ENCODE measurements at regions not wholly inside any gene's neighbourhood (a gene's known extent, or its start where the extent isn't known, plus 50 kb on each side); places are given as distances from the start of the nearest gene placed in this dataset.

GRCh38 chr12:123077298-123078119 lies 73.4 kb downstream of the PITPNM2 start:
- H3K4me1 ChIP-seq (ENCODE audit: insufficient read depth, low read length), result peaks cover 45% of the 10 kb centered on the region
- BruUV-seq (replicated peaks), result no TSS peak
- no peaks in the 10 kb centered on the region for H3K9me3 ChIP-seq (ENCODE audit: low read length)
- no peaks in the 10 kb centered on the region for H4K20me1 ChIP-seq (ENCODE audit: insufficient read depth, low read length)
- ATAC-seq, result no peak
- no peak overlapping the region for H3K4me2 ChIP-seq (ENCODE audit: low read depth, low read length)
- no peaks in the 10 kb centered on the region for H3K27me3 ChIP-seq (ENCODE audit: control insufficient read depth in 1 of 2, insufficient read depth in 2 of 2, low read length in 2 of 2)
- 92% methylated on average over 18 of the region's 22 CpGs for WGBS (ENCODE audit: low lambda C conversion rate)
- H3K9ac ChIP-seq (ENCODE audit: insufficient read depth, low read depth, low read length), result no peak overlapping the region
- no peak overlapping the region for H3K27ac ChIP-seq (ENCODE audit: extremely low read length, insufficient read depth, low read length)
- no peak for FAIRE-seq
- DNase-seq (ENCODE audit: low spot score), result no peak
- intact Hi-C loops (cut with micrococcal nuclease; ENCODE audit: unreplicated experiment) (loop anchor here (5.0 kb wide), 1 partner anchor 105 kb away; no protein-coding TSS in a partner anchor), in situ Hi-C loops (cut with HindIII; ENCODE audit: extremely low pct_ligation_motif_present, low pct_unique_long_range_greater_than_20kb) (no loop called here)
- H3K36me3 ChIP-seq (replicated peaks in 1 of 2; ENCODE audit: control insufficient read depth in 1 of 2, insufficient read depth in 2 of 2, low read length in 2 of 2), result peaks cover 0 to 2% of the 10 kb centered on the region in 2 experiments; a peak in 2 of 5 replicates
- H2AFZ ChIP-seq (ENCODE audit: low read length), result no peak overlapping the region
- POLR2A ChIA-PET, result interaction anchor here (0.6 kb wide), 1 partner anchor 684 kb away, joined by 3 read pairs; no protein-coding TSS in a partner anchor
- TF ChIP-seq AHDC1 (CRISPR knock-in tag; IDR thresholded peaks at IDR 0.05; ENCODE audit: borderline replicate concordance) (no peak), ZNF710 (CRISPR knock-in tag; IDR thresholded peaks at IDR 0.05; ENCODE audit: borderline replicate concordance) (no peak), FOXC1 (CRISPR knock-in tag; IDR thresholded peaks at IDR 0.05; ENCODE audit: borderline replicate concordance) (no peak), ATM (IDR thresholded peaks at IDR 0.05; ENCODE audit: borderline replicate concordance) (no peak)
- H3K4me3 ChIP-seq (replicated peaks in 1 of 3; ENCODE audit: insufficient read depth in 1 of 3, low read depth in 2 of 3, low read length in 3 of 3), result no peak overlapping the region
- no peaks in the 10 kb centered on the region for H3K79me2 ChIP-seq (ENCODE audit: insufficient read depth, low read length)
- CTCF ChIA-PET (ENCODE audit: low intra/inter-chr PET ratio, low total read pairs), result no interaction called here

Data from HepG2 (cell line).